H9 (cell line): ENCODE measurements at regions not wholly inside any gene's neighbourhood (a gene's known extent, or its start where the extent isn't known, plus 50 kb on each side); places are given as distances from the start of the nearest gene placed in this dataset.

Experiments used
- DNase-seq: peaks from one replicate; pipeline ENCODE4 v3.0.0-alpha.2; 2017
- H2AFZ ChIP-seq: one replicate; pipeline ENCODE4 v1.6.1; 2013; ENCODE audit warnings: mild to moderate bottlenecking, low read length, control low read depth, moderate library complexity
- H2AK5ac ChIP-seq: 2 replicates; pipeline ENCODE4 v1.6.1; 2013; ENCODE audit warnings: low read length, control low read depth, mixed read lengths; ENCODE audit not compliant: insufficient read length
- H2BK120ac ChIP-seq: one replicate; pipeline ENCODE4 v1.6.1; 2013; ENCODE audit warnings: low read depth, mild to moderate bottlenecking, low read length, control low read depth, inconsistent platforms; ENCODE audit not compliant: poor library complexity, severe bottlenecking
- H2BK12ac ChIP-seq: 2 replicates; pipeline ENCODE4 v1.6.1; 2013; ENCODE audit warnings: low read length, control low read depth, mixed read lengths, low read depth; ENCODE audit not compliant: insufficient read length
- H2BK15ac ChIP-seq: 2 replicates; pipeline ENCODE4 v1.6.1; 2013; ENCODE audit warnings: low read depth, low read length, control low read depth
- H2BK20ac ChIP-seq: one replicate; pipeline ENCODE4 v1.6.1; 2013; ENCODE audit warnings: low read depth, mild to moderate bottlenecking, low read length, control low read depth, inconsistent platforms; ENCODE audit not compliant: poor library complexity, severe bottlenecking
- H2BK5ac ChIP-seq: 2 replicates; pipeline ENCODE4 v1.6.1; 2013; ENCODE audit warnings: low read length, control low read depth, mixed read lengths; ENCODE audit not compliant: insufficient read length
- H3K14ac ChIP-seq: 2 replicates; pipeline ENCODE4 v1.6.1; 2013; ENCODE audit warnings: low read length, control low read depth; ENCODE audit not compliant: insufficient read depth
- H3K18ac ChIP-seq: 2 replicates; pipeline ENCODE4 v1.6.1; 2013; ENCODE audit warnings: low read depth, mild to moderate bottlenecking, mixed read lengths, low read length, control low read depth; ENCODE audit not compliant: insufficient read length
- H3K23ac ChIP-seq: 2 replicates; pipeline ENCODE4 v1.6.1; 2013; ENCODE audit warnings: low read length, control low read depth, mixed read lengths, low read depth; ENCODE audit not compliant: insufficient read length
- H3K23me2 ChIP-seq: 2 replicates; pipeline ENCODE4 v1.6.1; 2013; ENCODE audit warnings: low read depth, mild to moderate bottlenecking, mixed read lengths, low read length, control low read depth; ENCODE audit not compliant: insufficient read length, poor library complexity, severe bottlenecking
- H3K27ac ChIP-seq: 2 replicates; pipeline ENCODE4 v1.5.1; 2013; ENCODE audit warnings: low read length, control low read depth, mixed read lengths, low read depth; ENCODE audit not compliant: insufficient read length
- H3K27me3 ChIP-seq: 2 replicates; pipeline ENCODE4 v1.6.1; 2013; ENCODE audit warnings: low read length, control low read depth, inconsistent platforms; ENCODE audit not compliant: insufficient read depth
- H3K4ac ChIP-seq: 2 replicates; pipeline ENCODE4 v1.6.1; 2013; ENCODE audit warnings: low read depth, mild to moderate bottlenecking, control low read depth, inconsistent platforms, low read length, moderate library complexity
- H3K4me1 ChIP-seq: 2 replicates; pipeline ENCODE4 v1.6.1; 2013; ENCODE audit warnings: low read length, control low read depth, inconsistent platforms; ENCODE audit not compliant: insufficient read depth
- H3K4me2 ChIP-seq: 2 replicates; pipeline ENCODE4 v1.6.1; 2013; ENCODE audit warnings: low read length, control low read depth, mixed read lengths; ENCODE audit not compliant: insufficient read length, insufficient read depth
- H3K56ac ChIP-seq: 2 replicates; pipeline ENCODE4 v1.6.1; 2013; ENCODE audit warnings: low read depth, mild to moderate bottlenecking, mixed read lengths, low read length, control low read depth; ENCODE audit not compliant: insufficient read length
- H3K79me1 ChIP-seq: 2 replicates; pipeline ENCODE4 v1.6.1; 2013; ENCODE audit warnings: low read depth, mild to moderate bottlenecking, moderate library complexity, low read length, control low read depth, inconsistent platforms; ENCODE audit not compliant: insufficient read depth, poor library complexity, severe bottlenecking
- H3K79me2 ChIP-seq: 2 replicates; pipeline ENCODE4 v1.6.1; 2013; ENCODE audit warnings: low read length, control low read depth, inconsistent platforms; ENCODE audit not compliant: insufficient read depth
- H3K9ac ChIP-seq: 2 replicates; pipeline ENCODE4 v1.6.1; 2013; ENCODE audit warnings: low read length, control low read depth, mixed read lengths; ENCODE audit not compliant: insufficient read length; ENCODE audit errors: extremely low read depth
- H3K9me3 ChIP-seq: one replicate; pipeline ENCODE4 v1.6.1; 2013; ENCODE audit warnings: low read depth, low read length, inconsistent platforms; ENCODE audit not compliant: control insufficient read depth
- H3T11ph ChIP-seq: one replicate; pipeline ENCODE4 v1.6.1; 2013; ENCODE audit warnings: mild to moderate bottlenecking, low read length, control low read depth, inconsistent platforms
- H4K20me1 ChIP-seq: one replicate; pipeline ENCODE4 v1.6.1; 2013; ENCODE audit not compliant: control insufficient read depth, insufficient read length, insufficient read depth
- H4K5ac ChIP-seq: 2 replicates; pipeline ENCODE4 v1.6.1; 2013; ENCODE audit warnings: low read depth, mild to moderate bottlenecking, mixed read lengths, low read length, control low read depth; ENCODE audit not compliant: insufficient read length
- H4K8ac ChIP-seq: replicated peaks from 2 replicates; pipeline ENCODE4 v1.6.1; 2013; ENCODE audit warnings: low read length, control low read depth, mixed read lengths, low read depth; ENCODE audit not compliant: insufficient read length
- H4K91ac ChIP-seq: 2 replicates; pipeline ENCODE4 v1.6.1; 2013; ENCODE audit warnings: low read depth, mild to moderate bottlenecking, moderate library complexity, mixed read lengths, low read length, control low read depth; ENCODE audit not compliant: insufficient read length
- H3K27ac Mint-ChIP-seq, 3 experiments: 2 replicates in 2 of 3; 3 replicates in 1 of 3; pipeline ENCODE4 v1.8.0; 2020 to 2021; ENCODE audit warnings: mixed read lengths in 3 of 3, mild to moderate bottlenecking in 1 of 3, moderate library complexity in 1 of 3
- H3K27me3 Mint-ChIP-seq: 2 replicates; pipeline ENCODE4 v1.8.0; 2021; ENCODE audit warnings: low read depth, mild to moderate bottlenecking, moderate library complexity, mixed read lengths
- H3K36me3 Mint-ChIP-seq, 3 experiments: 2 replicates in 2 of 3; 3 replicates in 1 of 3; pipeline ENCODE4 v1.8.0; 2020 to 2021; ENCODE audit warnings: low read depth in 3 of 3, mixed read lengths in 3 of 3; ENCODE audit not compliant: insufficient read depth in 1 of 3
- H3K4me1 Mint-ChIP-seq, 2 experiments: 2 replicates each; pipeline ENCODE4 v1.8.0; 2020; ENCODE audit warnings: mixed read lengths in 2 of 2
- H3K4me3 Mint-ChIP-seq, 2 experiments: 2 replicates in 1 of 2; 3 replicates in 1 of 2; pipeline ENCODE4 v1.8.0; 2020 to 2021; ENCODE audit warnings: mild to moderate bottlenecking in 2 of 2, mixed read lengths in 2 of 2, moderate library complexity in 1 of 2
- H3K9me3 Mint-ChIP-seq, 2 experiments: 2 replicates in 1 of 2; 3 replicates in 1 of 2; pipeline ENCODE4 v1.8.0; 2020; ENCODE audit warnings: mild to moderate bottlenecking in 2 of 2, mixed read lengths in 2 of 2, moderate library complexity in 1 of 2
- WGBS: extraction: QIAGEN DNeasy Blood & Tissue Kit; methylation state at CpG from one replicate; pipeline ENCODE4 v1.1.7; 2013; ENCODE audit warnings: missing lambda C conversion rate, low lambda C conversion rate, mixed read lengths; ENCODE audit not compliant: insufficient read length; ENCODE audit errors: extremely low coverage; 5-methylcytosine and 5-hydroxymethylcytosine counted together
- TF ChIP-seq, protein P1 (sequence below): fragments of 200-600 bp; sonication (generic); conservative IDR thresholded peaks from 3 replicates; pipeline ENCODE4 v1.8.0; 2021; ENCODE audit warnings: antibody characterized with exemption, mild to moderate bottlenecking

DNA sequence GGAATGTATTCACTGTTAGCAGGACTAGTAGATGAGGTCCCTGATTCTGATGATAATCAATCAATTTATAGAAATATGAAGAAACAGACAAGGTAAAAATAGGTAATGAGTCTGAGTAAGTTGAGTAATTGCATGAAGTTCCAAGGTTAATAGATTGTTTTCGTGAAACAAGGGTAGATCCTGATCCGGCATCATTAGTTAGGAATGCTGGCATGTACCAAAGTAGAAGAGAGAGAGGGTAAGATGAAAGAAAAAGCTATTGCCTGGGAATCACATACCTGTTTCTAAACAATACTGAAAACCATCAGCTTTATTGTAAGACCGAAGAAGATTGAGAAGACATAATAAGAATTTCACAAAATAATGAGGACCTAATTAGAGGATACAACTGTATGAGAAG, 118.1 kb upstream of the ARPP21 start:
- Histone ChIP-seq H2BK20ac (no peak overlapping the region), H2BK15ac (no peak overlapping the region), H3K9me3 (no peaks in the 10 kb centered on the region), H2BK12ac (no peak overlapping the region), H2AK5ac (no peak overlapping the region), H3K23ac (no peak overlapping the region), H4K8ac (no peak overlapping the region), H3K4me1 (no peaks in the 10 kb centered on the region), H3K14ac (no peak overlapping the region), H3K79me1 (no peaks in the 10 kb centered on the region), H2AFZ (no peak overlapping the region), H3K27ac (no peak overlapping the region), H3K27me3 (no peaks in the 10 kb centered on the region), H2BK5ac (no peak overlapping the region), H3K56ac (no peak overlapping the region), H4K20me1 (no peaks in the 10 kb centered on the region), H3K23me2 (no peaks in the 10 kb centered on the region), H3K4me2 (no peak overlapping the region), H2BK120ac (no peak overlapping the region), H3K79me2 (no peaks in the 10 kb centered on the region), H3K18ac (no peak overlapping the region), H3K4ac (no peak overlapping the region), H3T11ph (no peak overlapping the region), H3K9ac (no peak overlapping the region), H4K5ac (no peak overlapping the region), H4K91ac (no peak overlapping the region)
- Mint-ChIP-seq H3K4me1 (peaks cover 5 to 12% of the 10 kb centered on the region in 2 experiments), H3K36me3 (no peaks in the 10 kb centered on the region), H3K9me3 (no peaks in the 10 kb centered on the region), H3K27ac (no peak overlapping the region), H3K27me3 (no peaks in the 10 kb centered on the region; the same call in 1 of the 2 replicates), H3K4me3 (no peak overlapping the region)
- TF ChIP-seq, protein P1, sequence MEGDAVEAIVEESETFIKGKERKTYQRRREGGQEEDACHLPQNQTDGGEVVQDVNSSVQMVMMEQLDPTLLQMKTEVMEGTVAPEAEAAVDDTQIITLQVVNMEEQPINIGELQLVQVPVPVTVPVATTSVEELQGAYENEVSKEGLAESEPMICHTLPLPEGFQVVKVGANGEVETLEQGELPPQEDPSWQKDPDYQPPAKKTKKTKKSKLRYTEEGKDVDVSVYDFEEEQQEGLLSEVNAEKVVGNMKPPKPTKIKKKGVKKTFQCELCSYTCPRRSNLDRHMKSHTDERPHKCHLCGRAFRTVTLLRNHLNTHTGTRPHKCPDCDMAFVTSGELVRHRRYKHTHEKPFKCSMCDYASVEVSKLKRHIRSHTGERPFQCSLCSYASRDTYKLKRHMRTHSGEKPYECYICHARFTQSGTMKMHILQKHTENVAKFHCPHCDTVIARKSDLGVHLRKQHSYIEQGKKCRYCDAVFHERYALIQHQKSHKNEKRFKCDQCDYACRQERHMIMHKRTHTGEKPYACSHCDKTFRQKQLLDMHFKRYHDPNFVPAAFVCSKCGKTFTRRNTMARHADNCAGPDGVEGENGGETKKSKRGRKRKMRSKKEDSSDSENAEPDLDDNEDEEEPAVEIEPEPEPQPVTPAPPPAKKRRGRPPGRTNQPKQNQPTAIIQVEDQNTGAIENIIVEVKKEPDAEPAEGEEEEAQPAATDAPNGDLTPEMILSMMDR = no peak
- DNase-seq = no peak
- no CpG with 5 or more reads among the region's 3 CpGs for WGBS
